ENCODE measurements at regions not wholly inside any gene's neighbourhood (a gene's known extent, or its start where the extent isn't known, plus 50 kb on each side); places are given as distances from the start of the nearest gene placed in this dataset.
A peak's percentile ranks its signal among the peaks of the same experiment; 100 is the strongest.

GRCh38 chr5:109611061-109611460 lies 78.7 kb upstream of the MAN2A1 start:
- H3K9me3 ChIP-seq (ENCODE audit: low read depth, low read length, poor library complexity, severe bottlenecking), result peaks cover 11% of the 10 kb centered on the region
- POLR2A ChIA-PET (ENCODE audit: low non-redundant PET), result interaction anchor here (1.0 kb wide), 1 partner anchor 33 kb away, joined by 3 read pairs; no protein-coding TSS in a partner anchor
- CTCF ChIA-PET, result interaction anchor here (1.6 kb wide), 1 partner anchor 78 kb away, joined by 12 read pairs; no protein-coding TSS in a partner anchor

GRCh38 chr5:109610581-109610980 lies 79.1 kb upstream of the MAN2A1 start:
- H3K27me3 ChIP-seq (replicated peaks; ENCODE audit: insufficient read depth, low read depth, low read length, poor library complexity), result no peaks in the 10 kb centered on the region
- peak overlapping the region; percentile 99 for H3K27ac ChIP-seq (ENCODE audit: low read depth, low read length, poor library complexity, severe bottlenecking)
- CTCF ChIA-PET, result interaction anchor here (0.6 to 1.6 kb wide), 5 partner anchors 78 to 969 kb away, joined by 3 to 12 read pairs (median 3); no protein-coding TSS in a partner anchor
- peaks cover 11% of the 10 kb centered on the region for H3K9me3 ChIP-seq (ENCODE audit: low read depth, low read length, poor library complexity, severe bottlenecking)
- POLR2A ChIA-PET (ENCODE audit: low non-redundant PET), result interaction anchor here (0.5 to 0.6 kb wide), 4 partner anchors 34 to 390 kb away, joined by 4 to 10 read pairs (median 4); no protein-coding TSS in a partner anchor
- no peak for TF ChIP-seq CTCF (conservative IDR thresholded peaks at IDR 0.05; ENCODE audit: low read depth, low read length)
- TF ChIP-seq EZH2 (IDR thresholded peaks at IDR 0.05; ENCODE audit: borderline replicate concordance, low read depth, low read length, poor library complexity, severe bottlenecking), result no peak
- no TSS peak for BruUV-seq (replicated peaks)
- intact Hi-C loops (cut with micrococcal nuclease; ENCODE audit: unreplicated experiment), result loop anchor here (1.0 to 10.0 kb wide), 9 partner anchors 34 to 968 kb away; no protein-coding TSS in a partner anchor
- H3K36me3 ChIP-seq (ENCODE audit: insufficient read depth, low read length, poor library complexity, severe bottlenecking), result no peaks in the 10 kb centered on the region
- peaks cover 48% of the 10 kb centered on the region for H3K4me1 ChIP-seq (ENCODE audit: insufficient read depth, low read length, poor library complexity, severe bottlenecking)
- peak; percentile 96 for DNase-seq (ENCODE audit: low spot score)
- no peak overlapping the region for H3K4me3 ChIP-seq (ENCODE audit: low read depth, low read length, poor library complexity, severe bottlenecking)

More at GRCh38 chr5:109611061-109611460, 78.7 kb upstream of the MAN2A1 start:
- H3K27ac ChIP-seq (ENCODE audit: low read depth, low read length, poor library complexity, severe bottlenecking), result peak overlapping the region; percentile 99
- DNase-seq (ENCODE audit: low spot score), result peak; percentile 94
- no peaks in the 10 kb centered on the region for H3K36me3 ChIP-seq (ENCODE audit: insufficient read depth, low read length, poor library complexity, severe bottlenecking)
- TF ChIP-seq CTCF (conservative IDR thresholded peaks at IDR 0.05; ENCODE audit: low read depth, low read length) (no peak), EZH2 (IDR thresholded peaks at IDR 0.05; ENCODE audit: borderline replicate concordance, low read depth, low read length, poor library complexity, severe bottlenecking) (no peak)
- intact Hi-C loops (cut with micrococcal nuclease; ENCODE audit: unreplicated experiment), result loop anchor here (1.0 to 10.0 kb wide), 8 partner anchors 34 to 969 kb away; partner anchors contain the start of gene MAN2A1
- no peaks in the 10 kb centered on the region for H3K27me3 ChIP-seq (replicated peaks; ENCODE audit: insufficient read depth, low read depth, low read length, poor library complexity)
- H3K4me1 ChIP-seq (ENCODE audit: insufficient read depth, low read length, poor library complexity, severe bottlenecking), result peaks cover 52% of the 10 kb centered on the region
- no peak overlapping the region for H3K4me3 ChIP-seq (ENCODE audit: low read depth, low read length, poor library complexity, severe bottlenecking)
- no TSS peak for BruUV-seq (replicated peaks)

GRCh38 chr5:109605207-109605730 lies 84.5 kb upstream of the MAN2A1 start:
- no peak overlapping the region for H3K4me3 ChIP-seq (ENCODE audit: low read depth, low read length, poor library complexity, severe bottlenecking)
- no peaks in the 10 kb centered on the region for H3K27me3 ChIP-seq (replicated peaks; ENCODE audit: insufficient read depth, low read depth, low read length, poor library complexity)
- peaks cover 29% of the 10 kb centered on the region for H3K4me1 ChIP-seq (ENCODE audit: insufficient read depth, low read length, poor library complexity, severe bottlenecking)
- POLR2A ChIA-PET (ENCODE audit: low non-redundant PET), result no interaction called here
- CTCF ChIA-PET, result no interaction called here
- intact Hi-C loops (cut with micrococcal nuclease; ENCODE audit: unreplicated experiment), result no loop called here
- no peak for DNase-seq (ENCODE audit: low spot score)
- no peaks in the 10 kb centered on the region for H3K36me3 ChIP-seq (ENCODE audit: insufficient read depth, low read length, poor library complexity, severe bottlenecking)
- H3K9me3 ChIP-seq (ENCODE audit: low read depth, low read length, poor library complexity, severe bottlenecking), result peaks cover 11% of the 10 kb centered on the region
- no peak overlapping the region for H3K27ac ChIP-seq (ENCODE audit: low read depth, low read length, poor library complexity, severe bottlenecking)
- TF ChIP-seq EZH2 (IDR thresholded peaks at IDR 0.05; ENCODE audit: borderline replicate concordance, low read depth, low read length, poor library complexity, severe bottlenecking) (no peak), CTCF (conservative IDR thresholded peaks at IDR 0.05; ENCODE audit: low read depth, low read length) (no peak)
- no TSS peak for BruUV-seq (replicated peaks)
